ENCODE measurements at regions not wholly inside any gene's neighbourhood (a gene's known extent, or its start where the extent isn't known, plus 50 kb on each side); places are given as distances from the start of the nearest gene placed in this dataset.

DNA sequence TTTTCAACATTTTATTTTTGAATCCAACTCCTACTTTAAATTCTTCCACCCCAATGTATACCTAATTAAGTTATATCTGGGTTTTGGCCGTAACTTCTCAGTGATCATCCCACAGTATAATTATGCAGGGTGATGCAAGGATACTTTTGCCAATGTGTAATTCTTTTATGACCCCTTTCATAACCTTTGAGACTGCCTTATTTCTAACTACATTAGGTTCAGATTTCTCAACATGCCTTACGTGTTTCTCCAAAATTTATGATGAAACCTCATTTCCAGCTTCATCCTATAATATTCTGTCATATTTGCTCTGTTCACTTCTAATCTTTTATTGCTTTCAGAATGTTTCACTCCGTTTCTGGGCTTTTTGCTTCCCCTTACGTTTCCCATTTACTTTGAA is 1229.6 kb upstream of the ALCAM start:
- H3K27ac ChIP-seq (ENCODE audit: low read depth, low read length): no peak overlapping the region
- no peaks in the 10 kb centered on the region for H3K4me1 ChIP-seq (ENCODE audit: control insufficient read depth, insufficient read depth, low read length)
- H3K36me3 ChIP-seq (ENCODE audit: control insufficient read depth, insufficient read depth, low read length): no peaks in the 10 kb centered on the region
- no peaks in the 10 kb centered on the region for H3K27me3 ChIP-seq (ENCODE audit: control insufficient read depth, insufficient read depth, low read length)
- no peaks in the 10 kb centered on the region for H3K9me3 ChIP-seq (ENCODE audit: control insufficient read depth, insufficient read depth, low read depth, low read length)
- no peak overlapping the region for H3K4me3 ChIP-seq (ENCODE audit: low read depth, low read length)
- H3K9ac ChIP-seq (ENCODE audit: low read length): no peak overlapping the region

DNA sequence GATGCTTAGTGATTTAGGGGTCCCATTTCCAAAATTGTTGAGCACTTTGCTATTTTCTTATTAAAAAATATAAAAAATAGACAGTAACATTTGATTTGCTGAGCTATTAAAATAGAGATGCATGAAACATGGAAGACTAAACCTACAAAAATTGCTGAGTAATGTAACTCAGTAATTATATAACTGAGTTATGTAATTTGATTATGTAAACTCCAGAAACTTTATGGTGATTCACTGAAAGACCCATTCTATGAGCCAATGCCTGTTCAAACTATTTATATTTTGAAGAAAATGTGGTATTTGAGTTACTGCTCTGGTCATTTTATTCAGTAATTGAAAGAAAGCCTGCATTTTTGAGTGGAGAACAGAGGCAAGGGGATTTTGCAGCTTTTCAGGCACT is 1221.5 kb upstream of the ALCAM start:
- H3K4me1 ChIP-seq (ENCODE audit: control insufficient read depth, insufficient read depth, low read length): no peaks in the 10 kb centered on the region
- no peak overlapping the region for H3K27ac ChIP-seq (ENCODE audit: low read depth, low read length)
- no peak overlapping the region for H3K9ac ChIP-seq (ENCODE audit: low read length)
- H3K27me3 ChIP-seq (ENCODE audit: control insufficient read depth, insufficient read depth, low read length): no peaks in the 10 kb centered on the region
- no peak overlapping the region for H3K4me3 ChIP-seq (ENCODE audit: low read depth, low read length)
- no peaks in the 10 kb centered on the region for H3K36me3 ChIP-seq (ENCODE audit: control insufficient read depth, insufficient read depth, low read length)
- no peaks in the 10 kb centered on the region for H3K9me3 ChIP-seq (ENCODE audit: control insufficient read depth, insufficient read depth, low read depth, low read length)

GRCh38 chr3:104149154-104149553 is 1217.6 kb upstream of the ALCAM start:
- Histone ChIP-seq H3K4me3 (ENCODE audit: low read depth, low read length) (no peak overlapping the region), H3K27ac (ENCODE audit: low read depth, low read length) (no peak overlapping the region), H3K4me1 (ENCODE audit: control insufficient read depth, insufficient read depth, low read length) (no peaks in the 10 kb centered on the region), H3K9ac (ENCODE audit: low read length) (no peak overlapping the region), H3K27me3 (ENCODE audit: control insufficient read depth, insufficient read depth, low read length) (no peaks in the 10 kb centered on the region), H3K36me3 (ENCODE audit: control insufficient read depth, insufficient read depth, low read length) (no peaks in the 10 kb centered on the region), H3K9me3 (ENCODE audit: control insufficient read depth, insufficient read depth, low read depth, low read length) (no peaks in the 10 kb centered on the region)

DNA sequence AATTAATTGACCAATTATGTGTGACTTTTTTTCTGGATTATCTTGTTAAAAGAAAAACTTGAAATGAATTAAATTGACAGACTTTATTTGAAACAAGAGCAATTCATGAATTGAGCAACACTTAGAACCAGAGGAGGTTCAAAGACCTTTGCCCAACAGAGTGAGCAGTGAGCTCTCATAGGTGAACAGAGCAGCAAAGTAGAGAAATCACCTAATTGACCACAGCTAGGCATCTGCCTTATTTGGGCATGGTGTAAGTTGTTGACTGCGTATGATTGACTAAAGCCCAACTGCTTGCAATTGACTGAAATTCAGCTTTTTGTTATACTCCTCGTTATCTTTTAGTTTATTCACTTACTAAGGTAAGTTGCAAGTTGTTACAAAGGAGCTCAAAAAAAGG is 1216.0 kb upstream of the ALCAM start:
- H3K4me3 ChIP-seq (ENCODE audit: low read depth, low read length): no peak overlapping the region
- H3K36me3 ChIP-seq (ENCODE audit: control insufficient read depth, insufficient read depth, low read length): no peaks in the 10 kb centered on the region
- H3K27me3 ChIP-seq (ENCODE audit: control insufficient read depth, insufficient read depth, low read length): no peaks in the 10 kb centered on the region
- no peak overlapping the region for H3K27ac ChIP-seq (ENCODE audit: low read depth, low read length)
- H3K4me1 ChIP-seq (ENCODE audit: control insufficient read depth, insufficient read depth, low read length): no peaks in the 10 kb centered on the region
- H3K9ac ChIP-seq (ENCODE audit: low read length): no peak overlapping the region
- H3K9me3 ChIP-seq (ENCODE audit: control insufficient read depth, insufficient read depth, low read depth, low read length): no peaks in the 10 kb centered on the region

- H3K4me1 ChIP-seq (ENCODE audit: control insufficient read depth, insufficient read depth, low read length): no peaks in the 10 kb centered on the region
- no peak overlapping the region for H3K4me3 ChIP-seq (ENCODE audit: low read depth, low read length)
- H3K27me3 ChIP-seq (ENCODE audit: control insufficient read depth, insufficient read depth, low read length): no peaks in the 10 kb centered on the region
- no peak overlapping the region for H3K9ac ChIP-seq (ENCODE audit: low read length)
- H3K27ac ChIP-seq (ENCODE audit: low read depth, low read length): no peak overlapping the region
- no peaks in the 10 kb centered on the region for H3K9me3 ChIP-seq (ENCODE audit: control insufficient read depth, insufficient read depth, low read depth, low read length)
- no peaks in the 10 kb centered on the region for H3K36me3 ChIP-seq (ENCODE audit: control insufficient read depth, insufficient read depth, low read length)
Observed at GRCh38 chr3:104154896-104155295, 1211.8 kb upstream of the ALCAM start.

DNA sequence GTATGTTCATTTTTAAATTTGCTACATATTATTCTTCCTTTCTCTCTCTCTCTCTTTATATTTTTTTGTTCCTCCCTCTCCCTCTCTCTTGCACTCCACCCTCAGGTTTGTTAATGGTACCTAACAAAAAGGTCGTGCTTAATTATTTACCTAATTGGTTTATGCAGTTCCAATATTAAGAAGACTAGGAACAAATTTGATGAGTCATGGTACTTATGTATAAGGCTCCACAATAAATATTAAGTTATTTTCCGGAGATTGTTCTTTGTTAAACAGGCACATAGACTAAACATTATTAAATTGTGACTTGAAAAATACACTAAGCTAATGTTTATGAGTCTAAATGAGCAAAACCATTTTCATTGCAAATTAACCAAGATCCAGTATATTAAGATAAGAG is 1200.8 kb upstream of the ALCAM start:
- Histone ChIP-seq H3K9ac (ENCODE audit: low read length) (no peak overlapping the region), H3K4me3 (ENCODE audit: low read depth, low read length) (no peak overlapping the region), H3K4me1 (ENCODE audit: control insufficient read depth, insufficient read depth, low read length) (no peaks in the 10 kb centered on the region), H3K27ac (ENCODE audit: low read depth, low read length) (no peak overlapping the region), H3K27me3 (ENCODE audit: control insufficient read depth, insufficient read depth, low read length) (no peaks in the 10 kb centered on the region), H3K36me3 (ENCODE audit: control insufficient read depth, insufficient read depth, low read length) (no peaks in the 10 kb centered on the region), H3K9me3 (ENCODE audit: control insufficient read depth, insufficient read depth, low read depth, low read length) (peaks cover 30% of the 10 kb centered on the region)

GRCh38 chr3:104168386-104168785 is 1198.3 kb upstream of the ALCAM start:
- Histone ChIP-seq H3K4me3 (ENCODE audit: low read depth, low read length) (no peak overlapping the region), H3K27me3 (ENCODE audit: control insufficient read depth, insufficient read depth, low read length) (no peaks in the 10 kb centered on the region), H3K9me3 (ENCODE audit: control insufficient read depth, insufficient read depth, low read depth, low read length) (peaks cover 32% of the 10 kb centered on the region), H3K36me3 (ENCODE audit: control insufficient read depth, insufficient read depth, low read length) (no peaks in the 10 kb centered on the region), H3K4me1 (ENCODE audit: control insufficient read depth, insufficient read depth, low read length) (no peaks in the 10 kb centered on the region), H3K27ac (ENCODE audit: low read depth, low read length) (no peak overlapping the region), H3K9ac (ENCODE audit: low read length) (no peak overlapping the region)

GRCh38 chr3:104175696-104176095 is 1191.0 kb upstream of the ALCAM start:
- Histone ChIP-seq H3K9ac (ENCODE audit: low read length) (no peak overlapping the region), H3K9me3 (ENCODE audit: control insufficient read depth, insufficient read depth, low read depth, low read length) (peaks cover 2% of the 10 kb centered on the region; the same call in 1 of the 2 replicates), H3K4me3 (ENCODE audit: low read depth, low read length) (no peak overlapping the region), H3K27me3 (ENCODE audit: control insufficient read depth, insufficient read depth, low read length) (no peaks in the 10 kb centered on the region), H3K4me1 (ENCODE audit: control insufficient read depth, insufficient read depth, low read length) (peaks cover 9% of the 10 kb centered on the region; the same call in 1 of the 2 replicates), H3K36me3 (ENCODE audit: control insufficient read depth, insufficient read depth, low read length) (no peaks in the 10 kb centered on the region), H3K27ac (ENCODE audit: low read depth, low read length) (no peak overlapping the region)

- no peak overlapping the region for H3K27ac ChIP-seq (ENCODE audit: low read depth, low read length)
- H3K36me3 ChIP-seq (ENCODE audit: control insufficient read depth, insufficient read depth, low read length): no peaks in the 10 kb centered on the region
- H3K4me1 ChIP-seq (ENCODE audit: control insufficient read depth, insufficient read depth, low read length): peaks cover 9% of the 10 kb centered on the region; the same call in 1 of the 2 replicates
- peaks cover 2% of the 10 kb centered on the region; the same call in 1 of the 2 replicates for H3K9me3 ChIP-seq (ENCODE audit: control insufficient read depth, insufficient read depth, low read depth, low read length)
- no peaks in the 10 kb centered on the region for H3K27me3 ChIP-seq (ENCODE audit: control insufficient read depth, insufficient read depth, low read length)
- H3K4me3 ChIP-seq (ENCODE audit: low read depth, low read length): no peak overlapping the region
- H3K9ac ChIP-seq (ENCODE audit: low read length): no peak overlapping the region
Observed at GRCh38 chr3:104176706-104177105, 1190.0 kb upstream of the ALCAM start.

GRCh38 chr3:104178680-104179079 is 1188.0 kb upstream of the ALCAM start:
- Histone ChIP-seq H3K36me3 (ENCODE audit: control insufficient read depth, insufficient read depth, low read length) (no peaks in the 10 kb centered on the region), H3K9me3 (ENCODE audit: control insufficient read depth, insufficient read depth, low read depth, low read length) (no peaks in the 10 kb centered on the region), H3K27ac (ENCODE audit: low read depth, low read length) (no peak overlapping the region), H3K27me3 (ENCODE audit: control insufficient read depth, insufficient read depth, low read length) (no peaks in the 10 kb centered on the region), H3K9ac (ENCODE audit: low read length) (no peak overlapping the region), H3K4me1 (ENCODE audit: control insufficient read depth, insufficient read depth, low read length) (peaks cover 9% of the 10 kb centered on the region; the same call in 1 of the 2 replicates), H3K4me3 (ENCODE audit: low read depth, low read length) (no peak overlapping the region)

- Histone ChIP-seq H3K36me3 (ENCODE audit: control insufficient read depth, insufficient read depth, low read length) (no peaks in the 10 kb centered on the region), H3K4me1 (ENCODE audit: control insufficient read depth, insufficient read depth, low read length) (peaks cover 4% of the 10 kb centered on the region; the same call in 1 of the 2 replicates), H3K9ac (ENCODE audit: low read length) (no peak overlapping the region), H3K4me3 (ENCODE audit: low read depth, low read length) (no peak overlapping the region), H3K9me3 (ENCODE audit: control insufficient read depth, insufficient read depth, low read depth, low read length) (no peaks in the 10 kb centered on the region), H3K27ac (ENCODE audit: low read depth, low read length) (no peak overlapping the region), H3K27me3 (ENCODE audit: control insufficient read depth, insufficient read depth, low read length) (no peaks in the 10 kb centered on the region)
Observed at GRCh38 chr3:104180906-104181305, 1185.8 kb upstream of the ALCAM start.

DNA sequence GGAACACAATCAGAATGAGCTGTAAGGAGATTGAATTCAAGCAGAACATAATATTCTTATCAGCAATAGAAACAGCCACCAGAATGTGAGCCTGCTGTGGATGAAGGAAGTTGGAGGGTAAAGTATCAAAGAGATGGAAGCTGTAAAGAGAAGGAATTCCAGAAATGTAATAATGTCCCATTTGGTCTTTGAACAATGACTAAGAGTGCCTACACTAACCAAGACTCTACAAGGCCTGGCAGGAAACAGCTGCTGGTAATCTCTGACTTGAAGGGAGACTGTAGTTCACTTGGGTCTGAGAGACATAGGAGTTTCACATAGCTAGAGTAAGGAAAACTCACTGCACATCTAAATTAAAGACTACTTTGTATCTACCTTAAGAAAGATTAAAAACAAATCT is 1176.0 kb upstream of the ALCAM start:
- Histone ChIP-seq H3K4me3 (ENCODE audit: low read depth, low read length) (no peak overlapping the region), H3K4me1 (ENCODE audit: control insufficient read depth, insufficient read depth, low read length) (no peaks in the 10 kb centered on the region), H3K27ac (ENCODE audit: low read depth, low read length) (no peak overlapping the region; the same call in 1 of the 2 replicates), H3K36me3 (ENCODE audit: control insufficient read depth, insufficient read depth, low read length) (no peaks in the 10 kb centered on the region), H3K9ac (ENCODE audit: low read length) (no peak overlapping the region), H3K9me3 (ENCODE audit: control insufficient read depth, insufficient read depth, low read depth, low read length) (no peaks in the 10 kb centered on the region), H3K27me3 (ENCODE audit: control insufficient read depth, insufficient read depth, low read length) (no peaks in the 10 kb centered on the region)
